ENCODE measurements at regions not wholly inside any gene's neighbourhood (a gene's known extent, or its start where the extent isn't known, plus 50 kb on each side); places are given as distances from the start of the nearest gene placed in this dataset.

- DNase-seq (ENCODE audit: low read depth), result no peak
- TF ChIP-seq CTCF (IDR thresholded peaks at IDR 0.05; ENCODE audit: low read length, missing control alignments), result no peak
- no peak overlapping the region for H3K4me3 ChIP-seq (replicated peaks; ENCODE audit: low read depth, low read length)
Measured at GRCh38 chr11:134901955-134902918, 490.2 kb upstream of the B3GAT1 start.

- no peak for DNase-seq (ENCODE audit: low read depth)
- no peak for TF ChIP-seq CTCF (IDR thresholded peaks at IDR 0.05; ENCODE audit: low read length, missing control alignments)
Measured at GRCh38 chr11:134901542-134901941, 489.5 kb upstream of the B3GAT1 start.

GRCh38 chr11:134893810-134894685 lies 482.0 kb upstream of the B3GAT1 start:
- TF ChIP-seq CTCF (IDR thresholded peaks at IDR 0.05; ENCODE audit: low read length, missing control alignments), result no peak
- no peak overlapping the region for H3K4me3 ChIP-seq (replicated peaks; ENCODE audit: low read depth, low read length)
- DNase-seq (ENCODE audit: low read depth), result no peak

More at GRCh38 chr11:134901542-134901941, 489.5 kb upstream of the B3GAT1 start:
- H3K4me3 ChIP-seq (replicated peaks; ENCODE audit: low read depth, low read length), result no peak overlapping the region

GRCh38 chr11:134890446-134890845 lies 478.4 kb upstream of the B3GAT1 start:
- DNase-seq (ENCODE audit: low read depth), result no peak
- no peak for TF ChIP-seq CTCF (IDR thresholded peaks at IDR 0.05; ENCODE audit: low read length, missing control alignments)
- no peak overlapping the region for H3K4me3 ChIP-seq (replicated peaks; ENCODE audit: low read depth, low read length)

GRCh38 chr11:134889832-134890231 lies 477.8 kb upstream of the B3GAT1 start:
- H3K4me3 ChIP-seq (replicated peaks; ENCODE audit: low read depth, low read length), result no peak overlapping the region
- TF ChIP-seq CTCF (IDR thresholded peaks at IDR 0.05; ENCODE audit: low read length, missing control alignments), result no peak
- DNase-seq (ENCODE audit: low read depth), result no peak

- no peak for TF ChIP-seq CTCF (IDR thresholded peaks at IDR 0.05; ENCODE audit: low read length, missing control alignments)
- no peak overlapping the region for H3K4me3 ChIP-seq (replicated peaks; ENCODE audit: low read depth, low read length)
- no peak for DNase-seq (ENCODE audit: low read depth)
Measured at GRCh38 chr11:134888821-134889220, 476.8 kb upstream of the B3GAT1 start.

Measured in fibroblast of pulmonary artery (primary cell).